GM19043 (cell line): ENCODE measurements at regions not wholly inside any gene's neighbourhood (a gene's known extent, or its start where the extent isn't known, plus 50 kb on each side); places are given as distances from the start of the nearest gene placed in this dataset.

Source experiments
- ATAC-seq: cut with Tn5 transposase; IDR thresholded peaks from one replicate; pipeline ENCODE4 v1.9.1; 2021; ENCODE audit warnings: low read depth; ENCODE audit not compliant: unreplicated experiment

DNA sequence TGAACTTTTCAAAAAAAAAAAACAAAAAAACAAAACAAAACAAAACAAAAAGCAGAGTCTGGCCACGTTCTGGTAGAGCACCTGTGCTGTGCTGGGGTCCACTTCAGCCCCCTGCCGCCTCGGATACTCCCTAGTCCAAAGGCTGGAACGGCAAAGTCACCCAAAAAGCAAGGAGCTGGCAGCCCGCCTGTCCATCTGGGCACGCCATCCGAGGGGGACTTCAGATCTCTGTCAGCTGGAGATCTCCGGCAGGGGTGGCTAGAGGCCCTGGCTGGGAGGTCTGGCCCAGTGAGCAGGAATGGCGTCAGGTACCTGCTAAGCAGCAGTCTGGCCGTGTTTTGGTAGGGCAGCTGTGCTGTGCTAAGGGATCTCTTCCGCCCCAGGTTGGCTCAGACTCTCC lies 152.3 kb upstream of the ZNF516 start:
- no peak for ATAC-seq

DNA sequence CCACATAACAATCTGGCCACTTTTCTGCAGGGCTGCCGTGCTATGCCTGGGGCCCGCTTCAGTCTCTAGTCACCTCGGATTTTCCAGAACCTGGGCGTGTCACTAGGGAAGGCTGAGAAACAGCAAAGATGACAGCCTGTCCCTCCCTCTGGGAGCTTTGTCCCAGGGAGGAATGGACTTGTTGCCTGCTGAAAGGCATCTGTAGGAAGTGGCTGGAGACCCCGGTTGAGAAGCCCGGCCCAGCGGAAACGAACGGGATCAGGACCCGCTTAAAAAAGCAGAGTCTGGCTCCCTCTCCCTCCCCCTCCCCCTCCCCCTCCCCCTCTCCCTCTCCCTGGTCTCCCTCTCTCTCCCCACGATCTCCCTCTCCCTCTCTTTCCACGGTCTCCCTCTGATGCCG lies 149.5 kb upstream of the ZNF516 start:
- no peak for ATAC-seq

DNA sequence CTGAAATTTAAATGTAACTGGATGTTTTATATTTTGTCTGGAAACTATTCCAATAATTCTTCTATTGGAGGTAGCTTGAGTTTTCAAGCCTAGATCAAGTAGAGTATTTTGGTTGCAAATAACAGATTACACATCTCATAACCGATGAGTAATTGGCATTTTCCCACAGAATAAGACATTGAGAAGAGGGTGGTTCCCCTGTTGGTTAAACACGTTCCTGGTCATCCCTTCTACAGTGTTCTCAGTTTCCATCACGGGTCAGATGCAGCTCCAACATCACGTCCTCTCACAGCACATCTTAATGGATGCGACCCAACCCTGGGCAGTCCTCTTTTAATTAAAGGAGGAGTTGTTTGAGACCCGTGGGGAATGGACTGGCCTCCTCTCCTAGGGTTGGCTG lies 149.0 kb upstream of the ZNF516 start:
- ATAC-seq, result no peak

DNA sequence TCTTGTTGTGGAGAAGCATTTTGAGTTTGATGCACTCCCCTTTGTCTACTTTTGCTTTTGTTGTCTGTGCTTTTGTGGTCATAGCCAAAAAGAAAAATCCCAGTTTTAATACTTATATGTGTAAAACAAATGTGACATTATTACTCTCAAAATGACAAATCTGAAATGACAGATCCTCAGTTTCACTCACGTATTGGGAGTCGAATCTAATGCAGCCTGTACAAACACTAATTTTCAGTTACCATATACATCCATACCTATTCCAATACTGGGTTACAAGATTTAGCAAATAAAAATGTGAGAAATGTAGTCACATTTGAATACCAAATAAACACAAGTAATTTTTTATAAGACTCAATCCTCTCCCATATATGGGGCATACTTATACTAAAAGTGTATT lies 148.2 kb upstream of the ZNF516 start:
- no peak for ATAC-seq

DNA sequence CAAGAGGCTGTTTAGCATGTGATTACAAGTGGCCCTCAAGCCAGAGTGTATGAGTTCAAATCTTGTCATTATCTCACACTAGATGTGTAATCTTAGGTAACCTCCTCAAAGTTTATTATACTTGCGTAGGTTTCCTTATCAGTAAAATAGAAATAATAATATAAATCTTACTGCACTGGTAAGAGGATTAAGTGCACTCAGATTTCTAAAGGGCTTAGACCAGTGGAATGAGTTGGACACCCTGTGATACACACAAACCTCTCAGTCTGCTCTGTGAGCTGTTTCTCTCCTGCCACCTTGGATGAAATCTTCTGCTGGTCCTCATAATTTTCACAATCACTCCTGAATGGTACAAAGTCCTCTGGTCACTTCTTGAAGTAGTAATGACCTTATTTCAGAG lies 145.4 kb upstream of the ZNF516 start:
- no peak for ATAC-seq

DNA sequence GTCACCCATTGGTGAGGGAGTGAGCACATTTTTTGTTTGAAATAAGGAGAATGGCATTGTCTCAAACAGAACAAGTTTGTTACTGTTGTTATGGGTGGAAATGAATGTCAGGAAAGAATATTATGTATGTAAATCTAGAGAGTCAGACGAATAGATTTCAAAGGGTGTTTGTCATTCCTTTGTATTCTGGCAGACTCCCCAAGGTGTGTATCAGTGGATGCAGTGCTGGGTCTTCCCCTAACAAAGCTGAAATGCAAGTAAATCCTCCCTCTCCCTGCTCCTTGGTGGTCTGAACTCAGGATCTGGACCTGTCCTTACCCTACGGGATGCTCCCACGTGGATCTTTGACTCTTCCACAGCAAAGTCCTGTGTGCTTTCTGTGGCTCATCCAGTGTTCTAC lies 139.5 kb upstream of the ZNF516 start:
- no peak for ATAC-seq

DNA sequence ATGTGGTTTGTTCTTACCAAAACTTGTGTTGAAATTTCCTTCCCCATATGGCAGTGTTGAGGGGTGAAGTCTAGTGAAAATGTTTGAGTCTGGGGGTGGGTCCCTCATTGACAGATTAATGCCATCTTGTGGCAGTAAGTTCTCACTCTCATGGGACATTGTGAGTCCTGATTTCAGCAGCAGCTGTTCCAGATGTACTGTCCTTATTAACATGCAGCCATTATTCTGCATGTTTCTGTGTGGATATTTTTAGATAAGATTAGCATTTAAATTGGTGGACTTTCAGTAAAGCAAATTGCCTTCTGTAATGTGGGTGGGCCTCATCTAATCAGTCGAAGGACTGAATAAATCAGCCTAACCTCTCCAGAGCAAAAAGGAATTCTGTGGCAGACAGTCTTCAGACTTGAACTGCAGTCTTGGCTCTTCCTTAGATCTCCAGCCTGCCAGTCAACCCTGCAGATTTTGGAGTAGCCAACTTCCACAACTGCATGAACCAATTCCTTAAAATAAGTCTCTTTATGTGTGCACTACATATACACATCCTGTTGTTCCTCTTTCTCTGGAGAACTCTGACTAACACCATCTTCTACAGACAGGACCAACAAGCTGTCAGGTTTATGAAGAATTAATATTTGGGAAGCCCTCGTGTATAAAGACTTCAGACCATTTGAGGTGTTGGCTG lies 138.7 kb upstream of the ZNF516 start:
- ATAC-seq, result no peak

DNA sequence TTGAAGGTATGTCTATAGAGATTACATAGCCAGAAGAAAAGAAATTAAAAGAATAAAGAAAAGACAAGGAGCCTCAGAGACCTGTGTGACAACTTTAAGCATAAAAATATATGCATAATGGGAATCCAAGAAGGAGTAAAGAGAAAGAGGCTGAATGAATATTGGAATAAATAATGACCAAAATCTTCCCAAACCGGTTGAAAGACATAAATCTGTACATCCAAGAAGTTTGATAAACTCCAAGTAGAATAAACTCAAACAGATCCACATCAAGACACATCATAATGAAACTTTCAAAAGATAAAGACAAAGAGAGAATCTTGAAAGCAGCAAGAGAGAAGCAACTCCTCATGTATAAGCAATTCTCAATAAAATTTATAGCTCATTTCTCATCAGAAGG lies 132.4 kb upstream of the ZNF516 start:
- no peak for ATAC-seq

DNA sequence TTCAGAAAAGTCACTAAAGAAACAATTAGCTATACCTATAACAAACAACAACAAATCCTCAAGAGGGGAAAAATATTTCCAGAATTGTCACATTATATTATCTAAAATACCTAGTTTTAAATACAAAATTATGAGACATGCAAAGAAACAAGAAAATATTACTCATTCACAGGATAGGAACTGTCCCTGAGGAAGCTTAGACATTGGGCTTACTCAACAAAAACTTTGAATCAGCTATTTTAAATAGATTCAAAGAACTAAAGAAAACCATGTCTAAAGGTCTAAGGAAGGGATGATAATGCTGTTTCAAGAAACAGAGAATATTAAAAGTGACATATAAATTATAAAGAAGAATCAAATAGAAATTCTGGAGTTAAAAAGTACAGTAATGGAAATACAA lies 131.9 kb upstream of the ZNF516 start:
- ATAC-seq, result no peak

DNA sequence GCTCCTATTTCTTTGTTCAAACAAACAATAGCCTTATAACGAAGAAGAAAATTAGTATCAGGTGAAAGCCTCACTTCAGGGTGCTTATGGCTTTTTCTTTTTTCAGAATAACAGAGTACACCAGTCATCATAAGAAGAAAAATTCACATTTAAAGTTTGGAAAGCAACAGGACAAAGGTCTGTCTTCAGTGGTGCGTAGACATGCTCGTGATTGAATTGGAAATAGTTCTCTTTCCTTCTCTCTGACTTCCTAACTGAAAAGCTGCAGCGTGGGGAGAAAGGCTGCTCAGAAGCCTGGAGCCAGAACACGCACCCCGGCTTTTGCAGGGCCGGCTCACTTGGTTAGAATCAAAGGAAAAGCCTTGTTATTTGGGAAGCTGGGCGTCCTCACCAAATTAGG lies 127.6 kb upstream of the ZNF516 start:
- no peak for ATAC-seq

DNA sequence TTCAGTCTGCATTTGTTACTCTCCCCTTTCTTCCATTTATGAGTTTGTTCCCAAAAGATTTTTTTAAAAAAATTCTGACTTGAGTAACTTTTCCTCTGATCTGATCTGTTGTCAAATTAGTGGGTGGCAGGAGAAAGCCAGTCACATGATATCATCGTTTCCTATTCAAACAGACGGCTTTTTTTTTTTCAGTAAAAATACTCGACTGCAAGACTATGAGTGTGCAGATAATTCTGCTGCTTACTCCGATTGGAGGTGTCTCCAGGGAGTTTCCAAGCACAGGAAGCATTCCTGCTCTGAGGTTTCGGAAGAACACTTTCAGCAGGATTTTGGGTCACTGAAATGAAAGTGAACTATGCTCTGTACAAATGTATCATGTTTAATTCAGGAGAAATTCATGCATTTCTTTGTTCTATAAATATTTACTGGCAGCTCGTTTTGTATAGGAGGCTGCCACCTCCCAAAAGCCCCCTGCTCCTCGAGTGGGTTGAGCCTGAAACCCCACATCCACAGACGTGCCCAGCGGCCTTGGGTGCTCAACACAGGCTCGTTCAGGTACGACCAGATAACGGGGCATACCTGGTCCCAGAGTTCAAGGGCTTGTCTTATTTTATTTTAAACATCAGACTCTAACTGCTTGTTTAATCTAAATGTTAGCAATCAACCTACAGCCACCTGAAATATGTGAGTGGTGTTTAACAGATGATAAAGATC lies 126.9 kb upstream of the ZNF516 start:
- no peak for ATAC-seq

DNA sequence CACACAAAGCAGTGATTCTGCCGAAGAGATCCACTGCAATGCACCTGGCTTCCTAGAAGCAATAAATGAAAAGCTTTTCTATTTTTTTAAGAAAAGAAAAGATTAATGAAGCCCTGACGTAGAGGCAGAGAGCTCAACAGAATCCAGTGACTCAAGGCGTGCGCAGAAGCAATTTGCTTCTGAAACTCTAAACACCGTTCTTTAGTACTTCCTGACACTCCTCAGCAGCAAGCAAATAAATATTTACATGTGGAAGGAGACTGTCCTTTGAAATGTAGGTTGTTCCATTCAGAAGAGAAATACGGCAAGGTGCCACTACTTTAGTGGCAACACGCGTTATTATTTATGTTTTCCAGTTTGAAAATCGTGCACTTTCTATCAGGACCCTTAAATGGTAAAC lies 126.2 kb upstream of the ZNF516 start:
- ATAC-seq, result no peak

DNA sequence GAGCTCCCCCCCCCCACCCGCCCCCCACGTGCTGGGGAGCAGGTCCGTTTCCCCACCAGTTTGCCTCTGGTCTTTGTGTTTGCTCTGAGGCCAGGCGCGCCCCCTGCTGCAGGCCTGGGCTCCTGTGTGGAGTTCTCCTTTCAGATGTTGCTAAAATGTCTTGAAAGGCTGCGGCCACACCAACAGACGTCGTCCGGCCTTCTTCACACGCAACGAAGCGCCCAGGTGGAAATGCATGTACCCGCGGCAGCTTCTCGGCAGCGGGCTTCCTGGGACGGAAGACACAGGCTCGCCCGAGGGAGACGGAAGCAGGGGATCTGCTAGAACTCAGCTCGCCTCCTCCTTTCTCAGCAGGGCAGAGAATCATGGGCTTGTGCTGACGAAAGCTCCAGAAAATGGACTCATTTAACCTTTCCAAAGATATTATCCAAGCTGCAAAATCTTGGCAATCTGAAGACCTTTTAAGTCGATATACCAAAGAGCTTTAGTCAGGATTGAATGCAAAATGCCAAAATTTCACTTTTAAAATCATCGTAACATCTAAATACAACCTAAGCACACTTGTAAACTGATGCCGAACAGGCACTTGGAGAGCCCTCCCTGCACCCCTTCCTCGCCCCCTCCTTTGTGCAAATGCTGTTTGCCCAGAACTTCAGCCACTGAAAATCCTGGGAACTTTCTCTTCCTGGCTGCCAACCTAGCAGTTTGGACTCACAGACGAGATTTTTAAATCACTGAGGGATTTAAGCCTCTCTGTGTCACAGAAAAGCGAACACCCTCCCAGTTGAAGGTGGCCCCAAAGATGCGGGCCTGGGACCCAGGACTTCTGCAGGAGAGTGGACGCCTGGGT lies 125.5 kb upstream of the ZNF516 start:
- ATAC-seq, result peak; percentile 95

DNA sequence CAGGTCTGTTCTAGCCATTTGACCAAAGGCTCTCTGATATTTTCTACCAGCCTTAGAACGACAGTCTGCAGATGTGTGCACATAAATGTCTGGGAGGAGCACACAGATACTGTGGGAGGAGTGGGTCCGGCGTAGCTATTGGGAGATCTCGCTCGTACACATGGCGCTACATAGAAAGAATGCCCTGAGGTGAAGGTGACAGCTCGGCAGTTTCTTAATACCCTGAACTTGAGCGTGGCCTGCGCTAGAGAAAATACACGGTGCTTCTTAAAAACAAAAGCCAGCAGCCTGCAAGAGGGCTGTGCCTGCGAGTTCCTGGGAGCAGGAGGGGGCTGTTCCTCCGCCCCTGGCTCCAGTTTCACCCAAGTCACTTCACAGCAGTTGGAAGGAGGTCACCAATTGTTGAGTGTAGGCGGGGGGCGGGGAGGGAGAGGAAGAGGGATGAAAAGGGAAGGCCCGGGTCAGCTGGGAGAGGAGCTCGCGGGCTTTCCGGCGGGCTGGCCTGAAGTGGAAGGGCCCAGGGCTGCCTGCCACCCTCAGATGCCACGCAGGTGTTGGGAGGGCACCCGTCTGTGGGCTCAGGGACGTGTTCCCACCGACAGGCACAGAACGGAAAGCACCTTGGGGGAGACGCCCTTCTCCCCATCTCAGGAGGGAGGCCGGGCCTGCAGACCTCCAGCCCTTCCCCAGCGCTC lies 124.7 kb upstream of the ZNF516 start:
- no peak for ATAC-seq

DNA sequence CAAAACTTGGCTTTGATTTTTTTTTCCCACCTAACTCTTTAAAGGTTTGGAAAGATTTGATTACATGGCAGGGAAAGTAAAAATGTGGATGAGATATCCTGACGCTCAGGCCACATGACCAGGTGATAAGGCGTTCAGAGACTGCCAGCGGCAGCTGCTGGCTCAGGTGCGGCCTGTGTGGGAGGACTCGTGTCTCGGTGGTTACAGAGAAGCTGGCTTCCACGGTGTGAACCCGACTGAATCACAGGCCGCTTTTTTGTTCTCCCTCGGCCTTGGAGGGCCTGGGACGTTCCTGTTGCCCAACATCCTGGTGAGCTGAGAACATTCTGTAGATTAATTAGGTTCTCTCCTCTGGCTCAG lies 124.2 kb upstream of the ZNF516 start:
- no peak for ATAC-seq

DNA sequence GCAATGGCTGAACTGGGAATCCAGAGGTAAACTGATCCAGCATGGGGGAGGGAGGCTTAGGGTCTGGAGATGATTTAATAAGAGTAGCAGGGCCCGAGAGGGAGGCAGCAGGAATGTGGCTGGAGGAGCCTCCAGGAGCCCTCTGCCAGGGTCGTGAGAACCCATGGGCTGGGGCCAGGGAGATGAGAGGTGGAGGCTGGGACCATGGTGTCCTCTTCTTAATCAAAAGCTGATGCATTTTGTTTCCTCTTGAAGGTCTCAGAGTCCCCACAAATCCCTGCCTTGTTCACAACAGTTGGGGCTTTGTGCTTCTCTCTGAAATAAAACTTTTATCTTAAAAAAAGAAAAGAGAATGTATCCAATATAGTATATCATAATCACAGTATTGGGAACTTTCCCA lies 123.7 kb upstream of the ZNF516 start:
- no peak for ATAC-seq

DNA sequence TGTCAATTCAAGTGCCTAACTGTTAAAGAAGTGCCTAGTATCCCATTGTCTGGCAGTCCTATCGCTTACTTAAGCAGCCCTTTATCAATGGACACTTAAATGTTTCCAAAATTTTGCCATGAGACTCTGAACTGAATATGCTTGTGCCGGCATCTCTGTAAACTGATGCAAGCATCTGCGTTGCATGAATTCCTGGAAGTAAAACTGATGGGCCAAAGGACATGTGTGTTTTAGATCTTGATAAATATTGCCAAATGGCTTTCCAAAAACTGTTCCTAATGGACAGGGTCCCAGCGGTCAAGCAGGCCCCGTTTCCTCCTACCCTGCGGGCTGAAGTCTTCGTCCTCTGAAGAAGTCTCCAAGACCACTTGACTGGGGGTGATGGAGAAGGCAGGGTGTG lies 121.3 kb upstream of the ZNF516 start:
- ATAC-seq, result no peak

DNA sequence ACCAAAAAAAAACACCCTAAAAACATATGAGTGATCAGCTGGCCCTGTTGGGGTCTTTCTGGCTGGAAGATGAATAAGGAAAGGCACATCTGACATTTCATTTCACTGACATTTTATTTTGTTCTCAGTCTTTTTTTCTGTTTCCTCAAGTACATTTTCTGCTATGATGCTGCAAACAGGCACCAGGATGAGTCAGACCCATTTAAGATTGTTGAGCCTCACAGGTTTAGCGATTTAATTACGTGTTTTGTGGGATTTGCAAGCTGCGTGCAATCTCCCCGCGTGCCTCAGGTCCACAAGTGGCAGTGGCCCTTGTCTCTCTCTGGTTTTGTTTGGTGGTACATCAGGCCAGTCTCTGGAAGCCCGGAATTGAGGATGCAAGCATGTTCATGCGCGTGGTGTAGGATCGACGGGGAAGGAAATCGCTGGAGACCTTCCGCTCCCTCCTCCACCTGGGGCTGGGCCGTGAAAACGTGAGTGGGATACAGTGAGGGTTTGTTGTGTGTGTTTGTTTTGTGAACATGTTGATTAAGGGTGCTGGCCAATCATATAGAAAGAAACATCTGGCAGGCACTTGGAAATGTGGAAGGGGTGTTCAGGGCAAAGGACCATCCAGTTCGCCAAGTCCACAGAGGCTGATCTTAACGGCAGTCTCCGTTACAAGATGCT lies 120.2 kb upstream of the ZNF516 start:
- ATAC-seq, result no peak

DNA sequence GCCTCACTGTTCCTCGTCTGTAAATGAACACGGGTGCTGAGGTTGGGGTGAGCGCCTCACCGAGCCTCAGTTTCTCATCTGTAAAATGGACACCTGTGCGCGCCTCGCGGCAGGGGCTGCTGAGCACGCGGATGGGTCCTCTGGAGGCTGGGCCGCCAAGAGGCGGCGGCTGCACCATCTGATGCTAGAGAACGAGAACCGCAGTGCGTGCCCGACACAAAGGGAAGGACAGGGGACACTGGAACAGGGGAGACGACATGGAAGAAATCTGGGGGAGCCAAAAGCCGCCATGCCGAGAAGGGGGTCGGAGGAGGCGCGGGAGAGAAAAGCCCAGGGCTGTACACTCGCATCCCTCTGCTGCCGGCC lies 118.7 kb upstream of the ZNF516 start:
- no peak for ATAC-seq

DNA sequence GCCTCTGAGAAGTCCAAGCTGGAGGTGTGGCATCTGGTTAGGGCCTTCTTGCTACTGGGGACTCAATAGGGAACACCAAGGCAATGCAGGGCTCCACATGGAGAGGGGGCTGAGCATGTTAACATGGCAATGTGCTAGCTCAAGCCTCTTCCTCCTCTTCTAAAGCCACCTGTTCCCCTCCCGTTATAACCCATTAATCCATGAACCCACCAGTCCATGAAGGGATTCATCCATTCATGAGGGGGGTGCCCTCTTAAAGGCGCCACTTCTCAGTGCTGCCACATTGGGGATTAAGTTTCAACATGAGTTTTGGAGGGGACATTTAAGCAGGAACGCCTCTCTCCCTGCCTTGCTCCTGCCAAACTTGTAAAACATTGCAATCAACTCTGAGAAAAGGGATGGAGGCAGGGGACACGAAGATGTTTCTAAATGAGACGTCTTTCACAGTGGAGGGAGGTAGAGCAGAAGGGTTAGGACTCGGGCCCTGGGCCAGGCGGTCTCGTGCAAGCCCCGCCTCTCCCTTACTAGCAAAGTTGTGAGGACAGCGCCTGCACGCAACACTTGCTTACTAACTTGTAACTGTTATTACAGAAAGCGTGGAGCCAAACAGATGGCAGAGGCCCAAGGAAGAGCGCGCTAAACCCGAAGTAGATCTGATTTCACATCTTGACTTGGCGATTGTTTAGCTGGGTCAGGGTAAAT lies 118.2 kb upstream of the ZNF516 start:
- no peak for ATAC-seq
